ENCODE measurements at regions not wholly inside any gene's neighbourhood (a gene's known extent, or its start where the extent isn't known, plus 50 kb on each side); places are given as distances from the start of the nearest gene placed in this dataset.

DNA sequence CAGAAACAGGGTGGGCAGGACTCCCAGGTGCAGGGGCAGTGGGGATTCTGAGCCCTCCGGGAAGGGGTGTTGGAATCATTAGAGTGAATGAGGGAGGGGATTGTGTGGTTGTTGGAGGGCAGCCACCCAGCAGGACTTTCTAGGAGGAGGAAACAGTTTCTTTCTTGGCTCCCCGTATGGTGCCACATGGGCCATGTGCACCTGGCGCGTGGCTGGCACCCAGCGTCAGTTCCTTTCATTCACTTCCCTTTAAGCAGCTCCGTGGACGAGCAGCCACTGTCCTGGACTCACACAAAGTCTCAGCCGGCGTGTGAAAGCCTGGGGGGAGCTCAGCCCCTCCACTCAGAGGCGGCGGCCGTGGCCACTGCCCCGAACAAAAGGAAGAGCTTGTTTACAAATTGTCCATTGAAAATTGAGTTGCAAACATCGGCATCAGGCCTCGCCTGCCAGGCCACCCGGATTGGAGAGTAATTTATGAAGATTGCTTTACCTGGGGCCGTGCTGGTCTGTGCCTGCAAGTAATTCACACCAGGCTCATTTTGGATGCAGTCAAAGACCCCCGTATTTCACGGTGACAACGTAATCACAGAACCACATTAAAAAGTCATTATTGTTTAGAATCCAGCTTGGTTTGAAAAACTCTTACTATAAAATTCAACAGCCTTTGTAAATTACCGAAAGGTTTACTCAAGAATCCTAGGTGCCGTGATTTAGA, 101.7 kb upstream of the C14orf180 start:
- Histone ChIP-seq H3K9me3 (ENCODE audit: insufficient read depth, low read length, severe bottlenecking) (peaks cover 9% of the 10 kb centered on the region), H3K4me2 (ENCODE audit: insufficient read depth, low read length) (no peak overlapping the region), H3K79me2 (ENCODE audit: insufficient read depth, low read length) (no peaks in the 10 kb centered on the region), H3K9ac (ENCODE audit: low read depth, low read length) (no peak overlapping the region), H4K20me1 (ENCODE audit: insufficient read depth, low read length) (no peaks in the 10 kb centered on the region), H3K4me1 (ENCODE audit: insufficient read depth, low read length) (no peaks in the 10 kb centered on the region), H3K27me3 (ENCODE audit: insufficient read depth, low read length, poor library complexity) (no peaks in the 10 kb centered on the region), H3K27ac (ENCODE audit: low read length) (no peak overlapping the region), H2AFZ (ENCODE audit: low read depth, low read length) (no peak overlapping the region), H3K36me3 (ENCODE audit: insufficient read depth, low read length) (no peaks in the 10 kb centered on the region), H3K4me3 (ENCODE audit: low read depth in 1 of 2, low read length in 2 of 2) (no peak overlapping the region)
- TF ChIP-seq EZH2 (IDR thresholded peaks at IDR 0.05; ENCODE audit: borderline replicate concordance, low read depth, low read length, severe bottlenecking) = no peak
- TF ChIP-seq, protein P1, sequence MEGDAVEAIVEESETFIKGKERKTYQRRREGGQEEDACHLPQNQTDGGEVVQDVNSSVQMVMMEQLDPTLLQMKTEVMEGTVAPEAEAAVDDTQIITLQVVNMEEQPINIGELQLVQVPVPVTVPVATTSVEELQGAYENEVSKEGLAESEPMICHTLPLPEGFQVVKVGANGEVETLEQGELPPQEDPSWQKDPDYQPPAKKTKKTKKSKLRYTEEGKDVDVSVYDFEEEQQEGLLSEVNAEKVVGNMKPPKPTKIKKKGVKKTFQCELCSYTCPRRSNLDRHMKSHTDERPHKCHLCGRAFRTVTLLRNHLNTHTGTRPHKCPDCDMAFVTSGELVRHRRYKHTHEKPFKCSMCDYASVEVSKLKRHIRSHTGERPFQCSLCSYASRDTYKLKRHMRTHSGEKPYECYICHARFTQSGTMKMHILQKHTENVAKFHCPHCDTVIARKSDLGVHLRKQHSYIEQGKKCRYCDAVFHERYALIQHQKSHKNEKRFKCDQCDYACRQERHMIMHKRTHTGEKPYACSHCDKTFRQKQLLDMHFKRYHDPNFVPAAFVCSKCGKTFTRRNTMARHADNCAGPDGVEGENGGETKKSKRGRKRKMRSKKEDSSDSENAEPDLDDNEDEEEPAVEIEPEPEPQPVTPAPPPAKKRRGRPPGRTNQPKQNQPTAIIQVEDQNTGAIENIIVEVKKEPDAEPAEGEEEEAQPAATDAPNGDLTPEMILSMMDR (IDR thresholded peaks at IDR 0.05; ENCODE audit: borderline replicate concordance, extremely low read depth, low read length, poor library complexity, severe bottlenecking) = no peak
- ATAC-seq (ENCODE audit: insufficient read depth, low read depth) (no peak), DNase-seq (no peak)

DNA sequence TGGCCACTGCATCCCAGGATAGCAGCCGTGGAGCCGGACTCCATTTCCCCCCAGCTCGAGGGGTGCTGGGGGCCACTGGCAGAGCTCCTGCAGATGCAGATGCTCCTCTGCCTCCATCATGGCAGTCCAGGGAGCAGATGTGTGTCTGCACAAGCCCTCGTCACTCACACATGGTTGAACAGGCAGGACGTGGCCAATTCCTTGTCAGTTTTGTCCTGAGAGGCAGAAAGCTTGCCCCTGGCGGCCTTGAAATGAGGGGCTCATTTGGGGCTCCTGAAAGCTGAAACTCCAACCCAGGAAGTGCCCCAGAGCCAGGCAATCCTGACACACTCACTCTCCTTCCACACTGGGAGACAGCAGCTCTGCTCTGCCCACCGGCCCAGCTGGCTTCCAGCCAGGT, 100.9 kb upstream of the C14orf180 start:
- Histone ChIP-seq H4K20me1 (ENCODE audit: insufficient read depth, low read length) (no peaks in the 10 kb centered on the region), H3K27me3 (ENCODE audit: insufficient read depth, low read length, poor library complexity) (no peaks in the 10 kb centered on the region), H3K27ac (ENCODE audit: low read length) (no peak overlapping the region), H3K4me2 (ENCODE audit: insufficient read depth, low read length) (no peak overlapping the region), H3K4me3 (ENCODE audit: low read depth in 1 of 2, low read length in 2 of 2) (no peak overlapping the region), H3K4me1 (ENCODE audit: insufficient read depth, low read length) (no peaks in the 10 kb centered on the region), H3K36me3 (ENCODE audit: insufficient read depth, low read length) (no peaks in the 10 kb centered on the region), H2AFZ (ENCODE audit: low read depth, low read length) (no peak overlapping the region), H3K79me2 (ENCODE audit: insufficient read depth, low read length) (no peaks in the 10 kb centered on the region), H3K9me3 (ENCODE audit: insufficient read depth, low read length, severe bottlenecking) (peaks cover 10% of the 10 kb centered on the region), H3K9ac (ENCODE audit: low read depth, low read length) (no peak overlapping the region)
- ATAC-seq (ENCODE audit: insufficient read depth, low read depth) (no peak), DNase-seq (no peak)
- TF ChIP-seq, protein P1 (IDR thresholded peaks at IDR 0.05; ENCODE audit: borderline replicate concordance, extremely low read depth, low read length, poor library complexity, severe bottlenecking) = no peak
- TF ChIP-seq EZH2 (IDR thresholded peaks at IDR 0.05; ENCODE audit: borderline replicate concordance, low read depth, low read length, severe bottlenecking) = no peak

DNA sequence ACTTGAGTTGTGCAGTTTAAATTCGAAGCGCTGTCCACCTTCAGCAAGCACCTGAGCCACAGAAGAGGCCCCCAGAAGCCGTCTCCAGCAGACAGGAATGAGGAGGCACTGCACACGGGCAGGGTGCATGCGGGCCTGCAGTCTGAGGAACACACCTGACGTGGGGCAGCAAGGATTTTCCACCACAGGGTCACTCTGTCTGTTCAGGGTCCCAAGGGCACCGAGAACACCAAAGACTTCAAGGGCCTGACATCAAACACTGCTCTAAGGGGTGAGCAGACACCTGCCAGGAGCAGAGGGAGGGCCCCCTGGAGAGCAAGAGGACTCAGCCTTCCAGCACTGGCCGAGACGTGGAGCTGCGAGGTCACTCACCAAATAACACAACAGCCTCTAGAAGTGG, 99.7 kb upstream of the C14orf180 start:
- Histone ChIP-seq H3K4me3 (ENCODE audit: low read depth in 1 of 2, low read length in 2 of 2) (no peak overlapping the region), H3K9me3 (ENCODE audit: insufficient read depth, low read length, severe bottlenecking) (peaks cover 10% of the 10 kb centered on the region), H3K36me3 (ENCODE audit: insufficient read depth, low read length) (no peaks in the 10 kb centered on the region), H3K9ac (ENCODE audit: low read depth, low read length) (no peak overlapping the region), H3K4me1 (ENCODE audit: insufficient read depth, low read length) (no peaks in the 10 kb centered on the region), H4K20me1 (ENCODE audit: insufficient read depth, low read length) (no peaks in the 10 kb centered on the region), H2AFZ (ENCODE audit: low read depth, low read length) (no peak overlapping the region), H3K4me2 (ENCODE audit: insufficient read depth, low read length) (no peak overlapping the region), H3K27me3 (ENCODE audit: insufficient read depth, low read length, poor library complexity) (no peaks in the 10 kb centered on the region), H3K27ac (ENCODE audit: low read length) (no peak overlapping the region), H3K79me2 (ENCODE audit: insufficient read depth, low read length) (no peaks in the 10 kb centered on the region)
- TF ChIP-seq, protein P1 (IDR thresholded peaks at IDR 0.05; ENCODE audit: borderline replicate concordance, extremely low read depth, low read length, poor library complexity, severe bottlenecking) = no peak
- no peak for TF ChIP-seq EZH2 (IDR thresholded peaks at IDR 0.05; ENCODE audit: borderline replicate concordance, low read depth, low read length, severe bottlenecking)
- ATAC-seq (ENCODE audit: insufficient read depth, low read depth) (no peak), DNase-seq (no peak)
